GM23248 (cell line): ENCODE measurements at regions not wholly inside any gene's neighbourhood (a gene's known extent, or its start where the extent isn't known, plus 50 kb on each side); places are given as distances from the start of the nearest gene placed in this dataset.
"Not testable (repeated sequence)": the region's sequence is repeated elsewhere in the genome, so short reads cannot be mapped to it uniquely, and the experiment has no call there.

ENCODE experiments used
- DNase-seq: peaks from one replicate; pipeline ENCODE4 v3.0.0-alpha.2; 2015
- H2AFZ ChIP-seq: fragments of 200-600 bp; sonication (generic); 2 replicates; pipeline ENCODE4 v1.6.1; 2016; ENCODE audit warnings: antibody characterized with exemption
- H3F3A ChIP-seq: fragments of 200-600 bp; sonication (generic); 2 replicates; pipeline ENCODE4 v1.6.1; 2016; ENCODE audit warnings: mild to moderate bottlenecking, antibody characterized with exemption, mixed run types; ENCODE audit not compliant: insufficient read depth
- H3K27ac ChIP-seq: fragments of 200-600 bp; sonication (generic); 2 replicates; pipeline ENCODE4 v1.5.1; 2016; ENCODE audit warnings: mild to moderate bottlenecking
- H3K27me3 ChIP-seq: fragments of 200-600 bp; sonication (generic); replicated peaks from 2 replicates; pipeline ENCODE4 v1.6.1; 2016; ENCODE audit warnings: mild to moderate bottlenecking; ENCODE audit not compliant: insufficient read depth
- H3K36me3 ChIP-seq: fragments of 200-600 bp; sonication (generic); 2 replicates; pipeline ENCODE4 v1.6.1; 2016; ENCODE audit warnings: low read depth, mild to moderate bottlenecking
- H3K4me1 ChIP-seq: fragments of 200-600 bp; sonication (generic); 2 replicates; pipeline ENCODE4 v1.6.1; 2016; ENCODE audit warnings: mild to moderate bottlenecking; ENCODE audit not compliant: insufficient read depth
- H3K4me2 ChIP-seq: fragments of 200-600 bp; sonication (generic); one replicate; pipeline ENCODE4 v1.6.1; 2016; ENCODE audit warnings: mild to moderate bottlenecking; ENCODE audit not compliant: unreplicated experiment
- H3K4me3 ChIP-seq: fragments of 200-600 bp; sonication (generic); 2 replicates; pipeline ENCODE4 v1.5.1; 2016; ENCODE audit warnings: mild to moderate bottlenecking
- H3K79me2 ChIP-seq: fragments of 200-600 bp; sonication (generic); 2 replicates; pipeline ENCODE4 v1.6.1; 2016; ENCODE audit warnings: mild to moderate bottlenecking; ENCODE audit not compliant: insufficient read depth
- H3K9ac ChIP-seq: fragments of 200-600 bp; sonication (generic); 2 replicates; pipeline ENCODE4 v1.6.1; 2016; ENCODE audit warnings: mild to moderate bottlenecking
- H3K9me2 ChIP-seq: fragments of 200-600 bp; sonication (generic); 2 replicates; pipeline ENCODE4 v1.6.1; 2016; ENCODE audit warnings: mixed run types, mild to moderate bottlenecking, moderate library complexity; ENCODE audit not compliant: insufficient read depth
- H3K9me3 ChIP-seq: fragments of 200-600 bp; sonication (generic); one replicate; pipeline ENCODE4 v1.6.1; 2017; ENCODE audit warnings: low read depth
- H4K20me1 ChIP-seq: fragments of 200-600 bp; sonication (generic); 2 replicates; pipeline ENCODE4 v1.6.0; 2016; ENCODE audit not compliant: insufficient read depth
- EZH2 ChIP-seq: fragments of 200-600 bp; sonication (generic); IDR thresholded peaks from 2 replicates; pipeline ENCODE4 v1.6.1; 2018; ENCODE audit warnings: antibody characterized with exemption, mild to moderate bottlenecking; ENCODE audit not compliant: insufficient read depth, poor library complexity, severe bottlenecking
- EZH2phosphoT487 ChIP-seq: fragments of 200-600 bp; sonication (generic); IDR thresholded peaks from 2 replicates; pipeline ENCODE4 v1.6.1; 2018; ENCODE audit warnings: antibody characterized with exemption, moderate library complexity, mild to moderate bottlenecking, low read depth; ENCODE audit not compliant: insufficient read depth
- WGBS, 2 experiments: methylation state at CpG; one replicate each; pipeline ENCODE4 v1.1.6; 2015 to 2017; ENCODE audit warnings: low lambda C conversion rate in 2 of 2, low coverage in 1 of 2; ENCODE audit errors: missing lambda C conversion rate in 2 of 2; 5-methylcytosine and 5-hydroxymethylcytosine counted together
- in situ Hi-C: fragments of 300-500 bp; cut with MboI; formaldehyde crosslinking; loops from 2 replicates; pipeline ENCODE4 v1.15.0; 2020

- H3K27ac ChIP-seq, result no peak overlapping the region
- no peaks in the 10 kb centered on the region for H3K36me3 ChIP-seq
- H3K27me3 ChIP-seq, result no peaks in the 10 kb centered on the region
- no peak overlapping the region for H3K4me3 ChIP-seq
- peaks cover 2% of the 10 kb centered on the region; the same call in 1 of the 2 replicates for H3K4me1 ChIP-seq
- H3K9me2 ChIP-seq, result no peaks in the 10 kb centered on the region
- in situ Hi-C loops, result no loop called here
- no peak overlapping the region for H2AFZ ChIP-seq
- H3K79me2 ChIP-seq, result no peaks in the 10 kb centered on the region
- no peaks in the 10 kb centered on the region for H4K20me1 ChIP-seq
- 53% methylated on average over 4 of the region's 4 CpGs for WGBS, 2 experiments
- DNase-seq, result no peak
- H3K9ac ChIP-seq, result no peak overlapping the region
- H3F3A ChIP-seq, result no peaks in the 10 kb centered on the region
- TF ChIP-seq EZH2phosphoT487, result no peak
- no peak for TF ChIP-seq EZH2
- no peak overlapping the region for H3K4me2 ChIP-seq
- H3K9me3 ChIP-seq, result no peaks in the 10 kb centered on the region
Observed at GRCh38 chr6:63514488-63515173, 57.6 kb upstream of the LOC128125822 start.

- H3K79me2 ChIP-seq, H3K36me3 ChIP-seq, H3K4me3 ChIP-seq, H3K27me3 ChIP-seq, H3F3A ChIP-seq, in situ Hi-C loops, H3K4me2 ChIP-seq, H3K4me1 ChIP-seq, H3K9ac ChIP-seq, H3K27ac ChIP-seq, H4K20me1 ChIP-seq, H2AFZ ChIP-seq, H3K9me2 ChIP-seq, DNase-seq, H3K9me3 ChIP-seq: not testable (repeated sequence)
- 61 to 68% methylated on average over 5 of the region's 5 CpGs for WGBS, 2 experiments
Observed at GRCh38 chr6:63515227-63515626, 57.1 kb upstream of the LOC128125822 start.

DNA sequence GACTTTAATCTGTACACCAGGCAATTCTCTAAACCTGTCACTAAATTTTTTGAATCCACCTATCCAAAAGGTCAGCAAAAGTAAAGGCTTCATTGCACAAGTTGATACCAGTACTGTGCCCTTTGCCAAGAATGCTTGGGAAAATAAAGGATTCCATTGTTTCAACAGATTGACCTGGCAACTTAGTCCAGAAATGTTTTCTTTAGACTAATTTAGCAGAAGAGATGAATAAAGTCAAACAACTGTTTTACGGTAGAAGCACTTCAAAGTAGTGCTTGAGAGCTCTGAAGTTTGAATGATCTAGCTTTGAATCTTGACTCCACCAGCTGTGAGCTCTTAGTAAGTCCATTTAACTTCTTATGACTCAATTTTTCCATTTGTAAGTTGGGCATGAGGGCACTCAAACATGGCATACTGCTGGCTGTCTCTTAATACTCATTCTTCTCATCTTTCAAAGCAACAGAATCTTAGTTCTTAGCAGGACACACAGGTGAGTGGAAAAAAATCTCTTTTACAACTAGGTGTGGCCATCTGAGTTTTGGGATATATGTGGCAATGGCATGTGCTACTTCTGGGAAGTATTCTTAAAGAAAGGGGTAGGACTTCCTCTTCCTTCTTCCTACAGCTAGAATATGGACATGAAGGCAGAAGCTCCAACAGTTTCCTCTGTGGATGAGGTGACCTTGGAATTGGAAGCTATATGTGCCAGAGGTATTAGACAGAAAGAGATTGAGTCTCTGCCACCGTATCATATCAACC, 55.9 kb upstream of the LOC128125822 start:
- Histone ChIP-seq H3K36me3 (no peaks in the 10 kb centered on the region), H3K4me1 (no peaks in the 10 kb centered on the region), H3F3A (no peaks in the 10 kb centered on the region), H3K79me2 (no peaks in the 10 kb centered on the region), H3K4me2 (no peak overlapping the region), H4K20me1 (no peaks in the 10 kb centered on the region), H3K27ac (no peak overlapping the region), H3K27me3 (no peaks in the 10 kb centered on the region), H3K9me3 (no peaks in the 10 kb centered on the region), H3K4me3 (no peak overlapping the region), H3K9me2 (no peaks in the 10 kb centered on the region), H3K9ac (no peak overlapping the region), H2AFZ (no peak overlapping the region)
- in situ Hi-C loops, result no loop called here
- peak; percentile 19 for DNase-seq
- WGBS, 2 experiments, result 85 to 90% methylated on average over 2 of the region's 2 CpGs
- no peak for TF ChIP-seq EZH2
- TF ChIP-seq EZH2phosphoT487, result no peak

DNA sequence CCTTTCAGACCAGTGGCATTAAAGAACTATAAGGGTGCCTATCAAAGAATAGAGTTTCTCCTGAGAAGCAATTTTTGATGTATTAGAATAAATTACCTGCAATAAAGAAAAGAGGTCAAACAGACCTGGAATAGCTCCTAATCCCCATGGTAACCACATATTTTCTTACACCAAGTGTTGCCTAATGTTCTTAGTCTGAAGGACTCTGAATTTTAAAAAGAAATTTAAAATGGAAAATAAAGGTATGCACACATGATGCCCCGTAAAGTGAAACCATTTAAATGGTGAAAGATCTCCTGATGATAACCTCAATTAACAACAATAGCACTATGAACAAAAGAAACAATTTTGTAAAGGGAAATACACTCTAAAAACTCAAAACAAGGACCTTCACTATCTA, 55.1 kb upstream of the LOC128125822 start:
- Histone ChIP-seq H3K9me3 (no peaks in the 10 kb centered on the region), H3K4me3 (no peak overlapping the region), H3K79me2 (no peaks in the 10 kb centered on the region), H4K20me1 (no peaks in the 10 kb centered on the region), H3F3A (no peaks in the 10 kb centered on the region), H3K36me3 (no peaks in the 10 kb centered on the region), H3K9me2 (no peaks in the 10 kb centered on the region), H3K4me1 (no peaks in the 10 kb centered on the region), H3K4me2 (no peak overlapping the region), H3K9ac (no peak overlapping the region), H3K27me3 (no peaks in the 10 kb centered on the region), H2AFZ (no peak overlapping the region), H3K27ac (no peak overlapping the region)
- DNase-seq, result no peak
- WGBS, 2 experiments, result 21 to 46% methylated on average over 1 of the region's 1 CpG
- in situ Hi-C loops, result no loop called here
- TF ChIP-seq EZH2phosphoT487 (no peak), EZH2 (no peak)
